GM19043 (cell line): ENCODE measurements at regions not wholly inside any gene's neighbourhood (a gene's known extent, or its start where the extent isn't known, plus 50 kb on each side); places are given as distances from the start of the nearest gene placed in this dataset.
"Not testable (repeated sequence)": the region's sequence is repeated elsewhere in the genome, so short reads cannot be mapped to it uniquely, and the experiment has no call there.

Source experiments
- ATAC-seq: cut with Tn5 transposase; IDR thresholded peaks from one replicate; pipeline ENCODE4 v1.9.1; 2021; ENCODE audit warnings: low read depth; ENCODE audit not compliant: unreplicated experiment

GRCh38 chr1:208344202-208344857, 100.1 kb upstream of the PLXNA2 start:
- ATAC-seq: no peak

DNA sequence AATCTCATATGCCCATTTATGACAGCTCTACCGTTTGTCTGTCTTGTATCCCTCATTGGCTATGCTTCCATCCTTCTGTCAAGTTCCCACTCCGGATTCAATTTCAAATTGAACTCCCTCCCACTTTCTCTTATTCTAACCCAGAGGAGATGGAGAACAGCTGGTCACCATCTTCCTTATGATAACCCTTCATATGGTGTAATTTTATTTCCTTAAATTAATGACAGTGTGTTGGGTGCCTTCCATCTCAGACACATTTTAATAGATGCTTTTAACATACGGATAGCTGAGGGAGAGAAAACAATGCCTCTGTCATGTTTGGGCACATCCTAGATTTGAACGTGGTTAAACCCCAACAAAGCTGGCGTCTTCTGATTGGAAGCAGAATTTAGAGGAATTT, 103.0 kb upstream of the PLXNA2 start:
- ATAC-seq: no peak

- no peak for ATAC-seq
Observed at GRCh38 chr1:208349694-208350330, 105.6 kb upstream of the PLXNA2 start.

GRCh38 chr1:208350815-208351214, 106.6 kb upstream of the PLXNA2 start:
- no peak for ATAC-seq

DNA sequence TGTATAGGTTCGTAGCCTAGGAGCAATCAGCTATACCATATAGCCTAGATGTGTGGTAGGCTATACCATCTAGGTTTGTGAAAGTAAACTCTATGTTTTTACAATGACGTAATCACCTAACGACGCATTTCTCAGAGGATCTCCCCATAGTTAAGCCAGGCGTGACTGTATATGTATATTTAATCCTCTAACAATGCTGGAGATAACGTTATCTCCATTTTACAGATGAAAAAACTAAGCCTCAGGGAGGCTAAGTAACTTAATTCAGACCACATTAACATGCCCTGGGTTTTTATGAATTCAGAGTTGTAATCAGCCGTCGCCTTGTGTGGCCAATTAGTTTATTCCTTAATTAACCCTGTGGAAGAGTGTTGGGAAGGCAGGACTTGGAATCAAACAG, 107.7 kb upstream of the PLXNA2 start:
- no peak for ATAC-seq

DNA sequence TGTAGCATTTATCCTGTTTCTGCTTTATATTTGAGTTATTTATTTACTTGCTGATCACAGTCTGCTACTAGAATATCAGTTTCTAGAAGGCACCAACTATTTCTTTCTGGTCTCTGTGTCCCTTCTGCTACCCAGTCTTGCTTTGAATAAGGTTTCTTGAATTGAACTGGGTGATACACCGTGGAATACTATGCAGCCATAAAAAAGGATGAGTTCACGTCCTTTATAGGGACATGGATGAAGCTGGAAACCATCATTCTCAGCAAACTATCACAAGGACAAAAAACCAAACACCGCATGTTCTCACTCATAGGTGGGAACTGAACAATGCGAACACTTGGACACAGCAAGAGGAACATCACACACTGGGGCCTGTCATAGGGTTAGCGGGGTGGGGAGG, 109.6 kb upstream of the PLXNA2 start:
- ATAC-seq: not testable (repeated sequence)

DNA sequence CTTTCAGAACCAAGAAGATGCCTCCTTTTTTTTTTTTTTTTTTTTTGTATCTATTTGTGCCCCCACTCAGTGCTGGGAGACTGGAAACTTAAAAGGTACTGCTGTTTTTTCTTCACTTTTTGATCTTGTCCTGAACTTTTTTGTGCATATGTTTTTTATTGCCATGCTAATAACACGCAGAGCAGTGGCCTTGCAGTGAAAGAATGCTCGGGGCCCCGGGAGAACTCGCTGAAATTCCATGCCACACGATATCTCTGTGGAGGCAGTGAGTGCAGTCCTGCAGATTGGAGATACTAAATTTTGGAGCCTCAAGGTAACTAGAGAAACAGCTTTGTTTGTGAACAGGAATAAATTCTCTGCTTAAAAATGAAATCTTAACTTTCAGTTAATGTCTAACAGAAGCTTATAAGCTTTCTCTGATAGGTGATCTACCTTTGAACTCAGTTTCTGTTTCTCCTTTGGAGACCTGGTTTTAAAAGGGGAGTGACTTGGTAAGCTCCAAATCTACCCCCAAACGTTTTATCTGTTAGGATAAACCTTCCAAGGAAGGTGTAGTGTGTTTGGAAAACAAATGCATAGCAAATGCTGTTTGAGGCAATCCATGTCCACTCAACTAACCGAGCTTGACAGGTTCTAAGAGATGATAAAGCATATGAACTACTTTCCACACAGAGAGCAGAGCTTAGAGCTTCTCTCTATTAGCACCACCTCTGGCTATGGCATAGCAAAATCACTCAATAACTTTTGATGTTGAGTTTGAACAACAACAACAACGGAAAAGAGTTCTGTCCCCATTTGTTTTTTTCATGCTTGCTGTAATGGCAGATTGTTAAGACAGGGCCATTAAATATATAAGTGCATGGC, 113.7 kb upstream of the PLXNA2 start:
- ATAC-seq: no peak

DNA sequence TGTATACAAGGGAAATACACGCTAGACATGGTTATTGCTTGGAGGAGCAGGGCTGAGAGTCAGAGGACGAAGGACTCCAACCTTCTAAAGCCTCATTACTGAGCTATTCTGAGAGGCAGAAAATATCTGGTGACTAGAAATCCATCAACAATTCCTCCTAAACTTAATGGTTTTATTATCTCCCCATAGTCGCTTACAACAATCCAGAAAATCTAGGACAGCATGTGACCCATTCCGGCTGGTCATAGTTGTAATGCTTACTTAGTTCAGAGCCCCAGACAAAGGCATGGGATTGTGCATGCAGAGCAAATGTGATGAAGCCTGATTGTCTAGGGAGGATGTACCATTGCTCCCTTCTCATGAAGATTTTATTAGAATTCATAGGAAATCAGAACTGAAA, 114.5 kb upstream of the PLXNA2 start:
- ATAC-seq: no peak

DNA sequence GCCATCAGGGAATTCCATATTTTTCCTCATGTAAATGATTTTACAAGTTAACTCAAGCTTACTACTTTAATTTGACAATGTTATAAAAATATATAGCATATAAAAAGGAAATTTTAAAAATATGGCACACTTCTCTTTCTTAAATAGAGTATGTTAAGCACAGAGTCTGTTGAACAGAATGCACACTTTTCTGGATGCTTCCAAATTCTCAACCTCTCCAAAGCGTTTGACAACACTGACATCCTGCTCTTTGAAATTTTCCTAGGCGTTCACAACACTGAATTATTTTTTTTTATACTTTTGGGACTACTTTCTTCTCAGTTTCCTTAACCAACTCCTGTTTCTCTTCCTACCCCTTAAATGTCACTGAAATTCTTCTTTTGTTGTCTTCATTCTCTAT, 117.8 kb upstream of the PLXNA2 start:
- no peak for ATAC-seq

GRCh38 chr1:208366559-208366958, 122.4 kb upstream of the PLXNA2 start:
- ATAC-seq: no peak

DNA sequence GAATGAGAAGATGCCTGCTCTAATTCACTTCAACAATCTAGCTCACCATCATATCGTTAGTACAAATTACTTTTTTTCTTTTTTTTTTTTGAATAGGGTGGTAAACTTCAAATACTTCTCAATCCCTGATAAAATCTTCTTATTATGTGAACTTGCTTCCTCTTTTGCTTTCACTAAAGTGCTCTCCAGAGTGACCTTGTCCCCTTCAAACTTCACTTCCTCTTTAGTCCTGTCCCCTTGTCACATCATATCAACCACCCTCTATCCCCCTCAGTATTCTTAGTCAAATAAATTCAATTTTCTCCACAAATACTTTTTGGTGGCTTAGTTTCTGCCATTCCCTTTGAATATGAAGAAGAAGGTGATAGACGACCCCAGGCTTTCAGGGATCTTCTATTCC, 124.9 kb upstream of the PLXNA2 start:
- ATAC-seq: no peak

DNA sequence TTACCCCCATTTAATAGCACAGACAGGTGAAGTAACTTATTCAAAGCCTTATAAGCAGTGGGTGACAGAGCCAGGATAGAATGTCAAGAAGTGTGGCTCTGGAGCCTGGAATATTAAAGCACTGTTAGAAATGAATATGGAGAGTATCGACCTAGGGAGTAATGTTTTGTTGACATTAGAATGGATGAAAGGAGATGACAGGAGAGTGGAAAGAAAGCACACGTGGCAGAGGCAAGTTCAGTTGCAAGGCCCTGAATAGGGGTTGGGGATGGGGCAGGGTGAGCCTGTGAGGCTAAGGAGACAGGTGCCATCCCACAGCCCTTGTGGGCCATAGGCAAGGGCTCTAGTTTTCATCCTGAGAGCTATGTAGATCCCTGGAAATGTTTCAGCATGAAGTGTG, 125.5 kb upstream of the PLXNA2 start:
- no peak for ATAC-seq

DNA sequence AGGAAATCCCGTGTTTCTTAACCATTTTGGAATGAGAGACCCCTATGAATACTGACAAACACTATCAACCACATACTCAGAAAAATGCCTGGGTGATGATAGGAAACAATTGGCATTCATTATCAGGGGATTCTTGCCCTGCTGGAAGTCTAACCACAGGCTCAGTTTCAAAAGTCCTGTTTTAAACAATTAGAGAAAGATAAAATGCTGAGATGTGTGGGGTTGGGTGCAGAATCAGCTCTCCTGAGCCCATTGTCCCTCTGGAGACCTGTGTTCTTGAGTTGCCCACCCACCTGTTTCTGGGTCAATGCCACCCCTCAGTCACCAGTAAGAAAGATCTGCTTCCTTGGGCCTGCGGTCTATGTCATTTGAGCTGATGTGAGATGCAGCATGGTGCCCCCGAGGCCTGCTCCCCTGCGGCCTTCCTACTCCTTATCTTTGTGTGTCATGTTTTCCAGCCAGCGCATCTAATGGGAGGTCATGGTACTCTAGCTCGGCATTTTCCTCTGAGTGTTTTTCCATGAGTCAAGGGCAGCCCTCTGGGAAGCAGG, 130.3 kb upstream of the PLXNA2 start:
- no peak for ATAC-seq

GRCh38 chr1:208381481-208381880, 137.3 kb upstream of the PLXNA2 start:
- ATAC-seq: no peak

- no peak for ATAC-seq
Observed at GRCh38 chr1:208387908-208388811, 144.0 kb upstream of the PLXNA2 start.

GRCh38 chr1:208393416-208393815, 149.2 kb upstream of the PLXNA2 start:
- no peak for ATAC-seq

DNA sequence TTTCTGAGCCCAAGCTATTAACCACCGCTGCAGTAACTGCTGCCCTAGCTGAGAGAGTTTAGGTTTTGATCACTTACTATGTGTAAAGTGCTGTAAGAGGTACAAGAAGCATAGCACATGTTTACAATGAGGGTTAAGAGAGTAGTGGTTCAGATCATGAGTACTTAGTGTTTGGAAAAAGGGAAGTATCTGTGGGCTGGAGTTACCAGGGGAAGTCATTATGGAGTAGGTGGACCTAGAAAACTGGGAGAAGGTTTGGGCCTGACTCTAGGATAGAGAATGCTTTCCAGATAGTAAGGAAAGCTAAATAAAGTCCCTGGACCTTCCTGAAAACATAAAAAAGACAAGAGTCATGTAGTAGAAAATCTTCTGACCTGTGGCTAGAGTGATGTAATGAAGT, 149.6 kb upstream of the PLXNA2 start:
- no peak for ATAC-seq

GRCh38 chr1:208397286-208397685, 153.1 kb upstream of the PLXNA2 start:
- ATAC-seq: no peak

GRCh38 chr1:208405014-208405413, 160.8 kb upstream of the PLXNA2 start:
- no peak for ATAC-seq

DNA sequence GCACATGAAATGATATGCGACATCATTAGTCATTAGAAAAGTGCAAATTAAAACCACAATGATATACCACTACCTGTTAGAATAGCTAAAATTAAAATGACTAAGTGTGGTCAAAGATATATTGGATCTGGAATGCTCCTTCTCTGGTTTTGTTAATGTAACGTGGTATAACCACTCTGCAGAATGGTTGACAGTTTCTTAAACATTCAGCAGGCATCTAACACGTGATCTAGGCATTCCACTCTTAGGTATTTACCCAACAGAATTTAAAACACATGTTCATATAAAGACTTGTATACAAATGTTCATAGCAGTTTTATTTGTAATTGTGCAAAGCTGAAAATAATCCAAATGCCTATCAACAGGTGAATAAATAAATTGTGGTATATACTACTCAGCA, 165.0 kb upstream of the PLXNA2 start:
- no peak for ATAC-seq
